IPS-18c (cell line): ENCODE measurements at regions not wholly inside any gene's neighbourhood (a gene's known extent, or its start where the extent isn't known, plus 50 kb on each side); places are given as distances from the start of the nearest gene placed in this dataset.

Experiments
- H3K4me3 ChIP-seq: 2 replicates; pipeline ENCODE4 v1.7.0; 2013; ENCODE audit warnings: low read depth, mild to moderate bottlenecking, low read length, moderate library complexity; ENCODE audit not compliant: insufficient read depth
- H3K9me3 ChIP-seq: one replicate; pipeline ENCODE4 v1.6.1; 2013; ENCODE audit warnings: mild to moderate bottlenecking, low read length, moderate library complexity; ENCODE audit not compliant: control insufficient read depth, insufficient read depth

DNA sequence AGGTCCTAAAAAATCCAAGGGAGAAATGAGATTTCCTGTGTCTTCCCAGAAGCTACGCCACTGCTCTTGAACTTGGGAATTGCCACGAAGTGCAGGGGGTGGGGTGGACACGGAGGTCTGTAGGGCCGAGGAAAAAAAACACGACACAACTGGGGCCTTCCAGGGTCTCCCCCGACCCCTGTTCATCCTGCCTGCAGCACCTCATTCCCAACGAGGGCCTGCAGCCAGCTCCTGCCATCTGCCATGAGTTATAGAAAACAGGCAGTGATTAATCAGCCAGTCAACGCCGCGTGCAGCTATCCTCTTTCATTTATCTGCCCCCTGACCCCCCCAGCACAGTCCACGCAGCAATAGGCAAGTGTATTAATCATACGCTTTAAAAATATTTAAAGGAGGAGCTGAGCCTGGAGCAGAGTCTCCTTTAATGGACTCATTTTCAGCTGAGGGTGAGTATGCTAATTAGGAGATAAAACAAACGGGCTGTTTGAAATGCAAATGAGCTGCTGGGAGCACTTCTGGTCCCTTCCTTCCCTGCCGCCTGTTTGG lies 209.9 kb downstream of the TFCP2L1 start:
- no peaks in the 10 kb centered on the region for H3K9me3 ChIP-seq
- H3K4me3 ChIP-seq = peak overlapping the region; percentile 59; the same call in 1 of the 2 replicates

DNA sequence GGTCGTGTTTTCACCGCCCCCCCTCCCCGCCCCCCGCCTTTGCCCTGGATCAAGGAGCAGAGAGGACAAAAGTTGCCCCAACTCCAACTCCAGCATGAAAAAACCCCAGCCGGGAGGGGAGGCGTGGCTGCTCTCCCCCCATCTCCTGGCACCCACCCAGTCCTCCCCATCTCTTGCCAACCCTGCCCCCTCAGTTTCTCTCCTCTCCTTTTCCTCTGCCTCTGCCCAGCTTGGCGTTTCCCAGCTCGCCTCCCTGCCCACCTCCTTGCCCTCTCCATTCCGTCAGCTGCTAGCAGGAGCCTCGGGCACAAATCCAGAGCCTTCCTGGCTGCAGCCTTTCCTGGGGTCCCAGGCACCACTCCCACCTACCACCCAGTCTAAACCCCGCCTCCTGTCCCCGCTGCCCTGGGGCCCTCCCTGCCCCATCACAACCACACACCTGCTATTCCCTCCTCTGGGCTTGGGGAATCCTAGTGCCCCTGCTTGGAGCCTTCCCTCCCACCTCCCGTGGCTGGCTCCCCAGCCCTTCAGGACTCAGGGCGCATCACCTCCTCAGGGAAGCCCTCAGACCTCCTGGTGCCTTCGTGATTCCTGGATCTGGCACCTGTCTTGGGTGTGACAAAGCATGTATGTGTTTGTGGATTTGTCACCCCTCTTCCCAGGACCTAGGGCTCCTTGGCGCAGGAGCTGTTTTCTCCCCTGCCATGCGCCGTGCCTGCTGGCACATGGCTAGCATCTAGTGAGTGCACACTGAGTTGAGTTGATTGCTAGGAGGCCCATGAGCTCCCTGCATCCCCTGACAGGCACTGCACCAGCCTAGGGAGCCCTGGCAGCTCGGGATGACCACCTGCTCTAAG lies 209.1 kb downstream of the TFCP2L1 start:
- Histone ChIP-seq H3K4me3 (peak overlapping the region; percentile 59), H3K9me3 (no peaks in the 10 kb centered on the region)

DNA sequence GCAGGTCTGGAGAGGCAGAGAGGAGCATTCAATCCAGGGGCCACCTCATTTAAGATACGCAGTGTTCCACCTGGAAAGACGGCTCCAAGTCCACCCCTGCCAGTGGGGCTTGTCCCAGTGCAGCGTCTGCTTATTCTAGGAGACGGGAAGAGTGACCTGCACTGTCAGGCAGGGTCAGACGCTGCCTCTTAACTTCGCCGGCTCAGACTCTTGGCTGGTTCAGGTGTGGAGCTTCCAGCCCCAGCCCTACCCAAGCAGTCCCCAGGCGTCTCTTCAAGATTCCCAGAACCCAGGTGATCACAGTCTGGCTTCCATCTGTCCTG lies 208.5 kb downstream of the TFCP2L1 start:
- H3K4me3 ChIP-seq = peak overlapping the region; percentile 59; the same call in 1 of the 2 replicates
- H3K9me3 ChIP-seq = no peaks in the 10 kb centered on the region

DNA sequence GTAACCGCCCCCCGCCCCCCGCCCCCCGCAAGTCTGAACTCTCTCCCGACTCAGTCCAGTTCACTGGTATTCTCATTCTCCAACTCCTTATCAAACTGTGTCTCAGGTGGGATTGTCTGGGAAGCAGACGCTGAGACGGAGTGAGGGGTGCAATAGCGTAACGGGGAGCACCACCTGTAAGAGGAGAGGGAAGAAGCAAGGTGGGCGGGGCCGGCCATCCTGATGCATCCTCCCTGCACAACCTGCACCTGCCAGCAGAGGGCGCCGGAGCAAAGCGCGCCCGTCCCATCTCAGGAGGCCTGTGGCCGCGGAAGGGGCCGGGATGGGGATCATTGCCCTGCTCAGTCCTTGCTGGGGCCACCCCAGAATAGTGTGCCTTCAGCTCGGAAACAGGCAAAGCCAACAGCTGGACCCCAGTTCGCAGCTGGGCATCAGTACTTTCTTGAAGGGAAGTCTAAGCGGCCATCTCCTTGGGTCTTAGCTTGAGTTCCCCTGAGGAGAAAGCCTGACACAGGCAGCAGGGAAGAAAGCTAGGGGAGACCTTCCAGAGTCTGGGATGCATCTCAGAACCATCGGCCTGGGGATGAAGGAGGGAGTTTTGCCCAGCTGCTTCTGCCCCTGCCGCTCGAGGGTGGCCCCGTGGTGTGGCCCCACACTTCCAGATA lies 208.0 kb downstream of the TFCP2L1 start:
- peak overlapping the region; percentile 59; the same call in 1 of the 2 replicates for H3K4me3 ChIP-seq
- H3K9me3 ChIP-seq = no peaks in the 10 kb centered on the region

DNA sequence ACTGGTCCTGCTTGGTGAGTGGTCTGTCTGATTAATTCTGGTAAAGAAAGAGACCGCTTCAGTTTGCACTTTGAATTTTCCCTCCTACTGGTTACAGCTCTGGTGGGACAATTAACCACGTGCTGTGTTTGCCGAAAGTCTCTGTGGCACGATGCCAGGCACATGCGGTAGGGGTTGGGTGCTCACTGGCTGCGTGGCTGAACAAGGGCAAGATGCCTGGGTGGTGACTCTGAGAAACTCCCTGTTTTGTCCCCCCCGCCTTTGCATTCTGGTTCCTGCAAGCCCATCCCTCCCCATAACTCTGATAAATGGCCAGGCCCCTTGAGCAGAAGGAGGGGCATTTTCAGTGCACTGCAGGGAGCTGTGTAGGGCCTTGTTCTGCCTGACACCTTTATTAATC lies 206.1 kb downstream of the TFCP2L1 start:
- no peak overlapping the region for H3K4me3 ChIP-seq
- H3K9me3 ChIP-seq = no peaks in the 10 kb centered on the region

DNA sequence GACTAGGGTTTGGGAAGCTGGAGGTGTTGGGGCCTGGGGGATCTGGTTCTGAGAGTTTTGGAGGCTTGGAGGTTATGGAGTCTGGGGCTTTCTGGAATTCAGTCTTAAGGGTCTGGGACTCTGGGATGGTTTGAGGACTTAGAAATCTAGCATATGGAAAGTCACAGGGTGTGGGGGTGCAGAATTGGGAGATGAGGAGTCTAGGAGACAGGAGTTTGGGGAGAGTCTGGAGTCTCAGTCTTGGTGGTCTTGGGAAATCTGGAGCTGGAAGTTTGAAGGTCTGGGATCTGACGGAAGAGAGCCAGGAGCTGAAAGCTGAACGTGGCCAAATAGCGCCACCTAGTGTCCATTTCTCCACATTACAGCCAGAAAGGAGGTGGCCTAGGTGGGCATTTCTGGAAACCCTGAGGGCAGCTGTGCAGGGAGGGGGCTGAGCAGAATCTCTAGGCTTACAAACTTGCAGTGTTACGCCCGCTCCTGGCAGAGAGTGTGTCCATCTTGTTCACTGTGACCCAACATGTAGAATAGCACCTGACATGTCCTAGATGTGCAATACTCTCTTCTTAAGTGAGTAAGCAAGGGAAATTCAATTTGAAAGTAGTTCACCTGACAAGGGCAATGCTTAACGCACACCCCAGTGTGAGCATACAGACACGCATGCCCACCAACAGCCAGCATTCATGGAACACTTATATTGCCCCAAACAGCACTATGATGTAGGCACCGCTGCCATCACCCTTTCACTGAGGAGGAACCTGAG lies 204.8 kb downstream of the TFCP2L1 start:
- Histone ChIP-seq H3K4me3 (no peak overlapping the region), H3K9me3 (no peaks in the 10 kb centered on the region)

DNA sequence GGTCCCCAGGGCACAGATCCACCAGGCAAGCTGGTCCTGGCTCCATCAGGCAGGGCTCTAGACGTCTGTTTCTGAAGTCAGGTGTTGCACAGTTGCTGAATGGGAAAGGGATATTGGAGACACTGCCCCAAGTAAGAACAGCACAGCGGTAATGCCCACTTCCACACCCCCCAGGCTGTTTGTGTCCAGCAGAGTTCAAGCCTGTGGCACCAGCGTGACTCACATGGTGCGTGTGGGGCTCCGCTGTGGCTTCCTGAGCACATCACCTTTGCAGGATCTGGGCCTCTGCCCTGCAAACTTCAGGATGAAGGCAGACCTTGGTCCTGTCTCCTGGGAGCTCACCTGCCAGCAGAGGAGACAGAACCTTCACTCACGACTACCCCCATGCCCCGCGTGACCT lies 203.3 kb downstream of the TFCP2L1 start:
- Histone ChIP-seq H3K4me3 (no peak overlapping the region), H3K9me3 (no peaks in the 10 kb centered on the region)

DNA sequence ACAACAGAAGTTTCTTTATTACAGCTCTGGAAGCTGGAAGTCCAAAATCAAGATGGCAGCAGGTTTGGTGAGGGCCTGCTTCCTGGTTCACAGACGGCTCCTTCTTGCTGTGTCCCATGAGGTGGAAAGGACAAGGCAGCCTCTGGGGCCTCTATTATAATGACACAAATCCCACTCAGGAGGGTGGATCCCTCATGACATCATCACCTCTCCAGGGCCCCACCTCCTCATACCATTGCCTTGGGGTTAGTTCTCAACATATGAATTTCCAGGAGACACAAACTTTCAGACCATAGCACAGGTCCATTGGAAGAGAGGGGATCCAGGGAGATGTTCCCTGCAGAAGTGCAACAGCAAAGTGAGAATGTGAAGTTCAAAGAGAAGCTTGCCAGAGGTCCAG lies 202.8 kb downstream of the TFCP2L1 start:
- H3K4me3 ChIP-seq = no peak overlapping the region
- H3K9me3 ChIP-seq = no peaks in the 10 kb centered on the region

DNA sequence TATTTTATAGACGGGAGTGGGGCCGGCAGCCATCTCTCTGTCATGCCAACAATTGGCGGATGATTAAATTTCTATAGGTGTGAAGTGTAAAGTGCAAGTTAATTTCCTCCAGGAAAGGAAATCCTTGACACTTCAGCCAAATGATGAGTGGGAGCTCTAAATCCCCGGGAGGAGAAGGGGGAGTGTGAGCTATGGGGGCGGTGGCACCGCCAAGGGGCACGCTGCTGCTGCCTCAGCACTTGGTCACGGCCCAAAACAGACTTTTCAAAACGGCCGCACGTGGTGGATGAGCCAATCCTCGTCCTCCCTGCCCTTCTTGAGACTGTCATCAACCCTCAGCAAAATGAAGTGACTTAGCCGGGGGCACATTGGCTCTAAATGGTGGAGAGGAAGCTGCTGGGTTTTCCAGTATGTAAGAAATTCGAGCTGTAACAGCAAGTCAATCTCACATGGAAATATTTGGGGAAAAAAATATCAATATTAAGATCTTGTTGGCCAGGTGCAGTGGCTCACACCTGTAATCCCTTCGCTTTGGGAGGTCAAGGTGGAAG lies 200.8 kb downstream of the TFCP2L1 start:
- no peaks in the 10 kb centered on the region for H3K9me3 ChIP-seq
- no peak overlapping the region for H3K4me3 ChIP-seq

DNA sequence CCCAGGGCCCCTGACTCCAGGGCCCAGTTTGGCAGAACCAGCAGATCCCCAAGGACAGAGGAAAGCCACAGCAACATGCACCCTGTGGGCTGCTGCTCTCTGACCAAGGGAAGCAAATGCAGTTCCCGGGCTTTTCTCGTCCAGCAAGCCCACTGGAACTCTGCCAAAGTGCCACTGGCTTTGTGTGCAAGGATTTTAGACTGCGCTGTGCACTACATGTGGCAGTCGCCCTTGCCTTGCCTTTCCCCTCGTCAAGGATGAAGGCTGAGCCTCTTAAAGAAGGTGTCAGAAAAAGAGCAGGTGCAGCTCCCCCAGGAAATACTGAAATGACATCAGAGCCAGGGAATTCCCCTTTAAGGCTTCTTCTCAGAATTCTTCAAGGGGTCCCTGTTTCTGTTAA lies 199.2 kb downstream of the TFCP2L1 start:
- Histone ChIP-seq H3K9me3 (no peaks in the 10 kb centered on the region), H3K4me3 (no peak overlapping the region)

DNA sequence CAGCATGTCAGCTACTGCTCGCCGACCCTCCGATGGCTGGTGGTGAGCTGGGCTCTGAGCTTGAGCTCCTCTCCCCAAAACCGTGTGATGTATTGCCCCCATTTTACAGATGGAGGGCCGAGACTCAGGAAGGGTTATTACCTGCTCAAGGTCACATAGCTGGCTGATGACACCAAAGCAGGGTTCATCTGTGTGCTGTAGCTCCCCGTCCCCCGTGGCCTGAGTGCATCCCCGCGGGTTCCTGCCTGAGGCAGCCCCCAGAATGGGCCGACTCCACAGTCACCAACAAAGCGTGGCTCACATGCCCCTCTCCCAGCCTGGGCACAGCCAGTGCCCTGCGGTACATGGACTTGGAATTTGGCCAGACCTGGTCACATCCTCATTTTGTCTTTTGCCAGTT lies 198.6 kb downstream of the TFCP2L1 start:
- Histone ChIP-seq H3K9me3 (no peaks in the 10 kb centered on the region), H3K4me3 (no peak overlapping the region)

DNA sequence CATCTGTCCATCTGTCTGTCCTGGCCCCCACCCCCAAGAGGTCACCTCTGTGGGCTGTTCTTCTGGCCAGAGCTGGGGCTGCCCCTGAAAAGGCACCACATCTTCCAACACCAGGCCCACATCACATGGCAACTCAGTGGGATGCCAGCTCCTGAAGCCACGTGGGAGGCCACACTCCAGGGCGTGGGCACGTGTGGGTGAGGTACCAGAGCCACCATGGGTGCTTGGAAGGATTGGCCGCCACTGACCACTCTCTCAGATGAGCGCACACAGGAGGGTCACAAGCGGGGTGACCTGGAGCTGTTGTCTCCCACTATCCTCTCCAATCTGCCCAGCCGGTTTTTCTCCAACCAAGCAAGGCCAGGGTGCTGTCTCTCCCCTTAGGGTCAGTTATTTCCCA lies 197.9 kb downstream of the TFCP2L1 start:
- Histone ChIP-seq H3K4me3 (no peak overlapping the region), H3K9me3 (no peaks in the 10 kb centered on the region)

DNA sequence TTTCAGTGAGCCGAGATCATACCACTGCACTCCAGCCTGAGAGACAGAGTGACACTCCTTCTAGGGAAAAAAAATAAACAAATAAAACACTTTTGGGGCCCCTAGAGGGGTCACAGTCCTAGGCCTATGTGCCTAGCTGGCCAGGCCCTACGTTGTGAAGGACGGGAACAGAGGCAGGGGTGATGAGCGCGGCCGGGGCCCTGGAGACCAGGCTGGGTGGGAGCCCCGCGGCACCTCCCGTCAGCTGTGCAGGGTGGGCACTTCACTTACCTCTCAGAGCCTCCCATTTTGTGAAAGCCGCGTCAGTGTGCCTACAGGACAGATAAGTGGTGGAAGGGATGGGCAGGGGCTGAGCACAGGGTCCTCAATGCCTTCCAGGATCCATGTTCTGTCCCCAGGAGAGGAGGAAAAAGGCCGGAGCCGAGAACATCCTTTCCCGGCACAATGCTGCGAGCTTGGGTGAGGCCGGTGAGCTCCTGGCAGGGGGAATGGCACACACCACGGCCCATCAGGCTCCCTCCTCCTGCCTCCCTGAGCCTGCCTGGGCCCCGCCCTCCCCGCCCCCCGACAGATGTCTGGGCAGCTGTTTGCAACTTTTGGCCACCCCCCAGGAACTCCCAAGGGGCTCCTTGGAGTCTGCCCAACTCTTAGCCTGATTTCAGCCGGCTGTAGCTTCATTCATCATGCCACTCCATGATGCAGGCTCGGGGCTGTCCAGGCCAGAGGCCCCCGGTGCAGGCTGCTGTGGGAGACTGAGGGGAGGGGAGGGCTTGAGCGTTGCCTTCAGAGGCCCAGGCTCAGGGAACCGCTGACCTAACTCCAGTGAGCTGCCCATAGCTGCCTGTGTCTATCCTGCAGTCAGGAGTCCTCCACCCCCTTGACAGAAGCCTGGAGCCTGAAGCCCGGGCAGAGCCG lies 196.5 kb downstream of the TFCP2L1 start:
- Histone ChIP-seq H3K9me3 (peaks cover 4% of the 10 kb centered on the region), H3K4me3 (no peak overlapping the region)

DNA sequence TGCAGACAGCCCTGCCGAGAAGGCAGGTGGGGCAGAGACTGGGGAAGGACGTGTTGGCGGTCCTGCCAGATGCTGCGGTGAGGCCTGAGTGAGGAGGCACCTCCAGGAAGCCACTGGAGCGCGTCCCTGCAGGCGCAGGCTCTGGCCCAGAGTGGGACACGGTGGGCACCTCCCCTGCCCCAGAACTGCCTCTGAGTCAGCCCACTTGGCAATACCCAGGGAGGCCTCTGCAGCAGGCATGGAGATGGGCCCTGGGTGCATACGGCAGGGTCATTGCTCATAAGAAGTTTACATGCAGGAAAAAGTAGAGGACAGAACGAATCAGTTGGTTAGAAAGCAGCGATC lies 195.9 kb downstream of the TFCP2L1 start:
- peaks cover 4% of the 10 kb centered on the region for H3K9me3 ChIP-seq
- no peak overlapping the region for H3K4me3 ChIP-seq

DNA sequence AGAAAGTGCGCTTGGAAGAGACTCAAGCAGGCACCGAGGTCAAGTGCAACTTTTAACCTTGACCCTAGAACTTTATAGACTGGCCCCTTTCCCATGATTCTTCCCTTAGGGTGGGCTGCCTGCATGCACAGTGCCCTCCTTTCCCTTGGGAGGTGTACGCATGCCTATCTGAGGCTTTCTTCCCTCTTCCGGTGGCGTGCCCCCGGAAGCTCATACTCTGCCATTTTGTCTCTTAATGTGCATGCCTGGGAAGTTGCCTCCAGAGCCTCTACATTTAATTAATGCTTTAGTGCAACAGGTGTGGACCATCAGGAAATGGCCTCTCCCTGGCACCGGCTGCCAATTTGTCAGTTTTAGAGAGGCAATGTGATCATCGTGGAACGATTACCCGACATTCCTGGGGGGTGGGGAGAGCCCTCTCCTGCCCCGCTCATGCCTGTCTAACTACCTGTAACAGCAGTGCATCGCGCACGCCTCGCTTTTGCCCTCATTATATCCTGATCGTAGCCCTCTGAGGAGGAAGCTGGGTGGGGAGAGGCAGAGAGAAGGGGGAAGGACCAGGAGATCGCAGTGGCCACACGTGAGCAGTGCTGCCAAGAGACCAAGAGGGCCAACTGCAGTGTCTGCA lies 194.8 kb downstream of the TFCP2L1 start:
- Histone ChIP-seq H3K9me3 (peaks cover 4% of the 10 kb centered on the region), H3K4me3 (no peak overlapping the region)

DNA sequence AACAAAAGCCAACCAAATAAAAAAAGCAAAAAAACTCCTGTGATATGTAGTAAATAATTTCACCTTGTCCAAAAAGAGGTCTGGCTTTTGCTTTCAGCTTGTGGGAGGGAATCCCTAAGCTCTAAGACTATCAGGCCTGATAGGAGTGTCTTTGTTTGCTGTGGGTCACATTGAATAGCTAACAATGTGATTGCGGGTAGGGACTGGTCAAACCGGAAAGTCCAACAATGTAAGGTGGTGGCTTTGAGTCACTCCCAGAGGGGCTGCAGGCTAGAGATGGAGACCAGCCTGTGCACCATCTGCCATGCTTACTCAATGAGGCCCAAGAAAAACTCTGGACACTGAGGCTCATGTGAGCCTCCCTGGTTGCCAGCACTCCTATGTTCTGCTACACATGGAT lies 192.9 kb downstream of the TFCP2L1 start:
- H3K9me3 ChIP-seq = peaks cover 4% of the 10 kb centered on the region
- H3K4me3 ChIP-seq = no peak overlapping the region
